D721Med (cell line): ENCODE measurements at regions not wholly inside any gene's neighbourhood (a gene's known extent, or its start where the extent isn't known, plus 50 kb on each side); places are given as distances from the start of the nearest gene placed in this dataset.

Source experiments
- DNase-seq: peaks from one replicate; pipeline ENCODE4 v3.0.0; 2011; ENCODE audit warnings: low spot score; ENCODE audit not compliant: insufficient read length
- FAIRE-seq: peaks from 2 replicates; lab custom pipeline; 2011; peaks lifted over from hg19 to GRCh38; lab: Jason Lieb, UNC
- CTCF ChIP-seq: IDR thresholded peaks from 2 replicates; pipeline ENCODE4 v1.5.1; 2012; ENCODE audit warnings: mild to moderate bottlenecking, control low read depth; ENCODE audit not compliant: insufficient read depth; ENCODE audit errors: missing control alignments

GRCh38 chr4:26135331-26135730 is 185.5 kb upstream of the RBPJ start:
- no peak for TF ChIP-seq CTCF
- DNase-seq (no peak), FAIRE-seq (no peak)

- no peak for TF ChIP-seq CTCF
- no peak for DNase-seq
- no peak for FAIRE-seq
These were observed 184.2 kb upstream of the RBPJ start for GRCh38 chr4:26136615-26137014.

GRCh38 chr4:26137288-26137687 is 183.5 kb upstream of the RBPJ start:
- TF ChIP-seq CTCF, result no peak
- FAIRE-seq, result no peak
- DNase-seq, result no peak

- TF ChIP-seq CTCF, result no peak
- FAIRE-seq, result no peak
These were observed 181.4 kb upstream of the RBPJ start for GRCh38 chr4:26139310-26139924.

GRCh38 chr4:26140150-26140898 is 180.5 kb upstream of the RBPJ start:
- no peak for FAIRE-seq
- DNase-seq, result no peak

More at GRCh38 chr4:26139310-26139924, 181.4 kb upstream of the RBPJ start:
- no peak for DNase-seq

GRCh38 chr4:26141051-26141721 is 179.6 kb upstream of the RBPJ start:
- no peak for DNase-seq
- no peak for TF ChIP-seq CTCF
- FAIRE-seq, result no peak

More at GRCh38 chr4:26140150-26140898, 180.5 kb upstream of the RBPJ start:
- no peak for TF ChIP-seq CTCF
